Esophagus squamous epithelium (tissue), 4 donors: ENCODE measurements at regions not wholly inside any gene's neighbourhood (a gene's known extent, or its start where the extent isn't known, plus 50 kb on each side); places are given as distances from the start of the nearest gene placed in this dataset.

ENCODE experiments used
- CTCF ChIP-seq, 6 experiments: fragments of 450-650 bp in 4 of 6; fragments of 200-600 bp in 2 of 6; sonication (generic) in 2 of 6; IDR thresholded peaks; one replicate each; pipeline ENCODE4 v1.5.1; 2016 to 2019; ENCODE audit warnings: antibody characterized with exemption in 6 of 6, mild to moderate bottlenecking in 4 of 6, moderate library complexity in 4 of 6
- POLR2A ChIP-seq, 4 donors: fragments of 450-650 bp; IDR thresholded peaks; one replicate each; pipeline ENCODE4 v1.6.1; 2017; ENCODE audit warnings: antibody characterized with exemption in 4 of 4, mild to moderate bottlenecking in 4 of 4, moderate library complexity in 3 of 4

GRCh38 chr13:80473695-80474094, 132.8 kb upstream of the SPRY2 start:
- TF ChIP-seq CTCF (IDR thresholded peaks at IDR 0.05) (no peak), POLR2A (IDR thresholded peaks at IDR 0.05) (no peak)
